A172 (cell line): ENCODE measurements at regions not wholly inside any gene's neighbourhood (a gene's known extent, or its start where the extent isn't known, plus 50 kb on each side); places are given as distances from the start of the nearest gene placed in this dataset.
"Not testable (repeated sequence)": the region's sequence is repeated elsewhere in the genome, so short reads cannot be mapped to it uniquely, and the experiment has no call there.

Source experiments
- DNase-seq: peaks from one replicate; pipeline ENCODE4 v3.0.0-alpha.2; 2015; ENCODE audit warnings: low spot score

DNA sequence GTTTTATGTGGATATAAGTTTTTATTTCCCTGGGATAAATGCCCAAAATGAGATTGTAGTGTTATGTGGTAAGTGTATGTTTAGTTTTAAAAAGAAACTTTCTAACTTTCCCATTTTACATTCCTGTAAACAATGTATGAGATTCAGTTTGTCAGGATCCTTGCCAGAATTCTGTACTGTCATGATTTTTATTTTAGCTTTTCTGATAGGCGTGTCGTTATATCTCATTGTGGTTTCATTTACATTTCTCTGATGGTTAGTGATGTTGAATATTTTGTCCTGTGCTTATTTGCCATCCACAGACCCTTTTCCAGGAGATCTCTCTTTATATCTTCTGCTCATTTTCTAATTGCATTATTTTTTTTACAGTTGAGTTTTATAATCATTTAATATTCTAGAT, 245.6 kb upstream of the CDH2 start:
- DNase-seq, result no peak

DNA sequence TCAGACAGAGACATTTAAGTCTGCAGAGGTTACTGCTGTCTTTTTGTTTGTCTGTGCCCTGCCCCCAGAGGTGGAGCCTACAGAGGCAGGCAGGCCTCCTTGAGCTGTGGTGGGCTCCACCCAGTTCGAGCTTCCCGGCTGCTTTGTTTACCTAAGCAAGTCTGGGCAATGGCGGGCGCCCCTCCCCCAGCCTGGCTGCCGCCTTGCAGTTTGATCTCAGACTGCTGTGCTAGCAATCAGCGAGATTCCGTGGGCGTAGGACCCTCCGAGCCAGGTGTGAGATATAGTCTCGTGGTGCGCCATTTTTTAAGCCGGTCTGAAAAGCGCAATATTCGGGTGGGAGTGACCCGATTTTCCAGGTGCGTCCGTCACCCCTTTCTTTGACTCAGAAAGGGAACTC, 245.0 kb upstream of the CDH2 start:
- not testable (repeated sequence) for DNase-seq

DNA sequence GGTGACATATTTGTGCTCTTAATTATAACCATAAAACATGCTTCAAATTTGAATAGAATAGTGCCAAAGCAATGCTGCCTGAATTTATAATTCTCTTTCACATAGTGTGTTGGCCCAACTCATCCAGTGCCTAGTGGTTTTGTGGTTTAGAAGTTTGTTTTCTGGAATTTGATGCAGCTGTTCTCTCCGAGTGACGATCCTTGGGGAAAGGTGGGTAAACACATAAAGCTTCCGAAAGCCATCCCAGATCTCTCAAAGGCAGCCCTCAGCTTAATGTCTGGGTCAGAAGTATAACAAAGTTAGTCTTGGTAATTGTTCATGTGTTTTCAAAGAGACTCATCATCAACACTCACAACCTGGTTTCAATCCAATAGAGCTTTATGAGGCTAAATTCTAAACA, 235.6 kb upstream of the CDH2 start:
- peak; percentile 11 for DNase-seq

DNA sequence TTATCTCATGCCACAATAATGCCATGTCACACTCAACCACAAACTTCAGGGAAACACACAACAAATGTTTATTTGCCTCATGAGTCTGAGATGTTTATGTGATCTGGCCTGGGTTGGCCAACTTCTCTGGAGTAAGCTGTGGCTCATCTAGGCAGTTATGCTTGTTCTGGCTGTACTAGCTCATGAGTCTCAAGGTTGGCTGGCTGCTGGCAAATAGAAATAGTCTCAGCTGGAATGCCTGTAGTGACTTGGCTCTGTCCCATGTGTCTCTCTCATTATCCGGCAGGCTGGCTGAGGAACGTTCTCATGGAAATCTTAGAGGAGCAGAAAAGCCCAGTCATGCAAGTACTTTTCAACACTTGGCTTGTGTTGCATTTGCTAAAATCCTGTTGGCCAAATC, 234.9 kb upstream of the CDH2 start:
- no peak for DNase-seq

DNA sequence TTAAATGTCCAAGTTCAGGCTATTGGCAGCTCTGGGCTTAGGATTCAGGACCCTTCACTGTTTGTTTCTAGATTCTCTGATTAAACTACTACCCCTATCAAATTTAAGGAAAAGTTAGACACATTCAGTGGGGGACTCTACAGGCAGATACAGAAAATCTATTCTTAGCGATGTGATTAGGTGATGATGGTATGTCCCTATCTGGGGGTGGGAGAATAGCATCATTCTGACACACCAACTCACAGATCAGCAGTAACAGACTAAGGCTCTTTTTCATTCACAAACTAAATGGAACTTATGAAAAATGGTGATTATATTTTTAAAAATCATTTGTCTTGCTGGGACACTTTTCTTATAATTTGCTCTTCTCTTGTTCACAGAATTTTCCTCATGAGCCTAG, 232.9 kb upstream of the CDH2 start:
- no peak for DNase-seq

DNA sequence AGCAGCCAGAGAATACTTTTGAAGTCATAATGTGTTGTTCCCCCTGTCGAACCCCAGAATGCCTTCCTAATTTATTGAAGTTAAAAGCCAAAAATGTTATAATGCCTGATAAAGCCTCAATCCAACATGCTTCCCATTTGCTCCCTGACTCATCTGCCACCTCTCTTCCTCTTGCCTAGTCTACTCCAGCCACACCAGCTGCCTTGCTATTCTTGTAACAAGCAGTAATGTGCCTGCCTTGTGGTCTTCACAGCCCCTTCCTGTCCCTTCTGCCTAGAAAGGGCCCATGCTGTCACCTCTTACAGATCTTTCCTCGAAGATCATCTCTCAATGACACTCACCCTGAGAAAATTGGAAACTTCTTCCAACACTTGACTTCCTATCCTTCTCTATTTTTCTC, 231.6 kb upstream of the CDH2 start:
- DNase-seq, result no peak

DNA sequence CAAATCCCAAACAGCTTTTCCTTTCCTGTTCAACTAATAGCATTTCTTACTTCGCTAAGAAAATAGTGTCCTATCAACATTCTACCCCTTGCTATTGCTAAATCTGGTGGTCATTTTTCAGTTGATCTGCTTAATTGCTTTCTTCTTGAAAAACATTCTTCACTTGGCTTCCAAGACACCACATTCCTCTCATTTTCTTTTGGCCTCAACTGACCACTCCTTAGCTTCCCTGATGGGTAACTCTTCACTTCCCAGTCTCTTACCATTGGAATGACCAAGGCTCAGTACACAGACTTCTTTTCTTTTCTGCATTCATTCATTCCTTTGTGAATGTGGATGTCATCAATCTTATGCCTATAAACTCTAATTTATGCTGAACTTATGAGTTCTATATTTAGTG, 230.8 kb upstream of the CDH2 start:
- no peak for DNase-seq

DNA sequence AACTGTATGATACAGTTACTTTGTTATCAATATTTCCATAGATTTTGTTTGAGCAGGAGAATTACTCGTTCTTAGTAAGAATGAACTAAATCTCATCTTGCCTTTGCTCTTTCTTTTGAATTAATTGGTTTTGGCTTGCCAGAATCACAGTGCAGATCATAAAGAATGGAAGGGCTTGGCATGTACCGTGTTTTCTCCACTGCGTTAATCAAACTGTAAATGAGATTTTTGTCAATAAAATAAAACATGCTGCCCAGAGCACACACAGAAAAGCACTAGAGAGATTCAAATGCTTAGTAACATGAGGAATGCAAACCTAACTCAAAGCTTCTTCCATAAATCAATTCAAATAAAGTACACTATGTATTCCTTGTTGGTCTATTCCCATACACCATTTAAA, 229.6 kb upstream of the CDH2 start:
- no peak for DNase-seq

DNA sequence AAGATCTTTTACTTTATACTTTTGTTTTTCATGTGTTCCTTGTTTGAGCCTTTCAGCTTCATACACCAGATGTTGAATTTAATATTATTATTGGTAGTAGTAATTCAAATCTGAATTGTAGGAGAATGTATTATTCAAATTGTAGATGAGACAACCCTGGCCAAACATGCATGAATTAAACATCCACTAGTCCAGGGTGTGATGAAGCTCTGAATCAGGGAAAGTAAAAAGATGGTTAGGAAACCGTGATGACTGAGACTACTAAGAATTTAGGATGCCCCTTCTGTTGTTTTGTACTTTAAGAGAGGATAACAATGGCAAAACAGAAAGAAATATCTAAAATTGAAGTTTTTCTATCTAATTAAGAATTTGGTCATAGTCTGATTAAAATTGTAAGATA, 227.8 kb upstream of the CDH2 start:
- DNase-seq, result no peak

DNA sequence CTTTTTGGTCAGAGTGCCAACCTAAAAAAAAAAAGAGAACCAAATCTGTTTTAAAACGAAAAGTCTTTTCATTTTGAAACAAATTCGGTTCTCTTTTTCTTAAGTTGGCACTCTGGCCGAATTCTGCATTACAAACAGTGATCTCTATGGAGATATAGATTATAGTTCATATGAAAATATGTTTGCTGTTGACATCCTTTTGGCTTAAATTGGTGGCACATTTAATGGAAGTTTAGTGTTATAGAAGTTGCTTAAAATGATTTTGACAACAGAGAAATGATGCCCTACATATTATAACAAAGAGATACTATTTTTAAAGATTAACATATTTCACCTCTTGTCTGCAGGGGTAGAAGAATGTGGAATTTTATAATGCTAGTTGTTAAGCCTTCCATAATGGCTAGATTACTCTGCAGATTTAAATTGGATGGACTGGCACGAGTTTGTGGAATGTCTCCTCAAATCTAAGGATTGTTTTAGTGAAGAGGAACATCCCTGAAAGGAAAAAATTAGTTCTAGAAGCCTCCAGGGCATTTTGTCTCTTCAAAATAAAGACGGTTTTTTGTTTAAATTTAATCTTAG, 222.9 kb upstream of the CDH2 start:
- DNase-seq, result no peak

DNA sequence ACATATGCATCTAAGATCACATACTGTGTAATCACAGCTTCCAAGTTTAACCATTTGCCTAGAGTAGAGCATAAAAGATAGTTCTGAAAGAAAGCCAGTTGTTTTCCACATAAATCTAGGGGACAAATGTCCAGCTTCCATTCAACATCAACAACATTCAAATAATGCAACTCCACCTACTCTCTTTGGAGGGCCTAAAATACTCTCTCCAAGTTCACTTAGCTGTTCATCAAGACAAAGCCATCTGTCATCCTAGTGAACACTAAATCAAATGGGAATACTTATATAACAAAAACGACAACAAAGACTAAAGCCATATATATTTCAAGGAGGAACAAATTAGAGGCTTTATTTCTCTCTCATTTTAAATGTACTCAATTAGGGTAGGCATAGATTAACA, 221.5 kb upstream of the CDH2 start:
- DNase-seq, result no peak

DNA sequence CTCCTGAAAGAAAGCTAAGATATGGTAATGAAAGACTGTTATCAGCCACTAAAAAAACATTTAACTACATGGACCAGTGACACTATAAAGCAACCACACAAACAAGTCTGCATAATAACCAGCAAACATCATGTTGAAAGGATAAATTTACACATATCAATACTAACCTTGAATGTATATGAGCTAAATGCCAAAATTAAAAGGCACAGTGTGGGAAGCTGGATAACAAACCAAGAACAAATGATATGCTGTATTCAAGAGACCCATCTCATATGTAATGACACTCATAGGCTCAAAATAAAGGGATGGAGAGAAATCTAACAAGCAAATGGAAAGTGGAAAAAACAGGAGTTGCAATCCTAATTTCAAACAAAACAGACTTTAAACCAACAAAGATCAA, 213.1 kb upstream of the CDH2 start:
- no peak for DNase-seq

DNA sequence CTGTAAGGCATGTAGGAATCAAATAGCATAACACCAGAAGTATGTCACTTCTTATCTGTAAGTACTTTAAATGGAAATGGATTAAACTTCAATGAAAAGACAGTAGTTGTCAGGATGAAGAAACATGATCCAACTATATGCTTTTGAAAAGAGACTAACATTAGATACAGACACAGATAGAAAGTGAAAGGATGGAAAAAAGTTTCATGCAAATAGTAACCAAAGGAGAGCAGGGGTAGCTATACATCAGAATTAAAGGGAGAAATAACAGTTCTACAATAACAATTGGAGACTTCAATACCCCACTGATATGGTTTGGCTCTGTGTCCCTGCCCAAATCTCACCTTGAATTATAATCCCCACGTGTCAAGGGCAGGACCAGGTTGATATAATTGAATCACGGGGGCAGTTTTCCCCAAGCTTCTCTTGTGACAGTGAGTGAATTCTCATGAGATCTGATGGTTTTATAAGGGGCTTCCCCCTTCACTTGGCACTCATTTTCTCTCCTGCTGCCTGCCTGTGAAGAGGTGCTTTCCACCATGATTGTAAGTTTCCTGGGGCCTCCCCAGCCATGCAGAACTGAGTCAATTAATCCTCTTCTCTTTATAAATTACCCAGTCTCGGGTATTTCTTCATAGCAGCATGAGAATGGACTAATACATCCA, 205.4 kb upstream of the CDH2 start:
- no peak for DNase-seq

DNA sequence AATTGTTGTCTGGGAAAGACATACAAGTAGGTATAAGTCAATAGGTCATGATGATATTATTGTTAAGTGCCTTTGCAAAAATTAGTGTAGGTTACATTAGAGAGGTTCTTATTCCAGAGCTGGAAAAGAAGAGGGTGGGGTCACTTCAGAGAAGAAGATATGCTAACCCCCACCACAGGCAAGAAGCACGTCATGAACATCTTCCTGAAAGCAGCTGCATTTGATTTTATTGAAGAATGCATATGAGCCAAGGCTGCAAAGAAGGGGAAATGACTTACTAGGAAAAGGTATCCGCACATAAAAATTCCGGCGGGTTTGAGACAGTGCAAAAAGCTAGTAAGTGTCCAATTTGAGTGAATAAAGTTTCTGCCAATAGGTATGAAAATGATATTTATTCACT, 195.3 kb upstream of the CDH2 start:
- DNase-seq, result no peak

DNA sequence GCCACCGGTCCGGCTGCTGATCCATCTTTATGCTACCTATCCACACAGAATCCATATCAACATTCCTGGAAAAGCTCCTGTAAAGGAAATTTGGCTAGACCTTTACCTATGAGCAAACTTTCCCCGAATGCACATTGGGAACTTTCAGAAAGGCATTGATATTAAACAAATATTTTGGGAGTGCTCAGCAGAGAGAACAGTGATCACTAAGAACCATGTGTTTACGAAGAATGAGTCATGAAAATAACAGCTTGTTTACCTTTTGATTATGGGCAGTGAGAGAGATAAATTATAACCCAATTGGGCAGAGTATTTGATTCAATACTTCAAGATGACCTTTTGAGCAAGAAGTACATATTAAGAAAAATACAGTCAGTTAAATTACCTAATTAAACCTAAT, 189.7 kb upstream of the CDH2 start:
- no peak for DNase-seq

DNA sequence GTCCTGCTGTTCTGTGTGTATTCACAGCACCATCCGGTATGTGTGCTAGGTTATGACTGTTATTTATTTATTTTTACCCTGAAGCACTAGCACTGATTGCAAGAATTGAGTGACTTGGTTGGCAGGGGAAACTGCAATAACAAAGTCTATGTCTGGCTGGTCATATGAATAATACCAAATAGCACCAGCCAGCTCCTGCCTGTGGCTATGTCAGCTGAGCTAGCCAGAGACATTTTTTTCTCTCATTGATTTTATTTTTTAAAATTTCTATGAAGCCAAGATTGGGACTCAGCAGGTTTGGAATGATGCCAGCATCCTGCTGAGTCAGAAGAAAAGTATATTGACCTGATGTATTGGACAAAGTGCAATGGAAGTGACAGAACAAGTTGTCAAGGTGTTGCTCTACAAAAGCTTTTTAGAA, 188.5 kb upstream of the CDH2 start:
- DNase-seq, result no peak

DNA sequence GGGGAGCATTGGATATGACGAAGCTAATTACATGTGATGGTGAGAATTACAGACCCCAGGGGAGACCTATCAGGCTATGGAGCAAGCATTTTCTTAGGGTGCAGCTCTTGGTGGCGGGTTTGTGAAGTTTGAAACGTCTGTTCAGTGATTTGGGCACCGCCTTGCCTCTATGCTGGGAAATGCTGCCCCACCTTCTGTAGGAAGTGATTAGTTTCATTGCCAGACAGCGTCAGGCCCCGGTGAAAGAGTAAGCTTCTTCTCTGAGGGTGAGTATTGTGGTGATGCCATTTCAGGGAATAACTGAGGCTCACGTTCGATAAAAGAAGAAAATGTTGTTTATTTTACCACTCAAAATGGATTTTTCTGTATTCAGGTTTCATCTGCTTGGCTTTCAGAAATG, 186.2 kb upstream of the CDH2 start:
- no peak for DNase-seq

DNA sequence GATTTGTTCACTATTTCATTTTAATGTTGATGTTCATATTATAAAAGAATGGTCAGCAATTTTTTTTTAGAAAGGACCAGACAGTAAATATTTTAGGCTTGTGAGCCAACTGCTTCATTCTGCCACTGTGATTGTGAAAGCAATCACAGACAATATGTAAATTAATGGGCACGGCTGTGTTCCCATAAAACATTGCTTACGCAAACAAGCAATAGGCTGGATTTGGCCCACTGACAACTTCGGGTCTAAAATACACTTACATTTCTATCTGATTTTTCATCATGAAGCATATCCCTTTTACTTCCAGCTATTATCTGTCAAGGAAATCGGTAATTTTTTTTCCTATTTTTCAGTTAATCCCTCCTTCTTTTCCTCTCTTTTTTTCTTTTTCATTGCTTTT, 182.2 kb upstream of the CDH2 start:
- DNase-seq, result no peak

DNA sequence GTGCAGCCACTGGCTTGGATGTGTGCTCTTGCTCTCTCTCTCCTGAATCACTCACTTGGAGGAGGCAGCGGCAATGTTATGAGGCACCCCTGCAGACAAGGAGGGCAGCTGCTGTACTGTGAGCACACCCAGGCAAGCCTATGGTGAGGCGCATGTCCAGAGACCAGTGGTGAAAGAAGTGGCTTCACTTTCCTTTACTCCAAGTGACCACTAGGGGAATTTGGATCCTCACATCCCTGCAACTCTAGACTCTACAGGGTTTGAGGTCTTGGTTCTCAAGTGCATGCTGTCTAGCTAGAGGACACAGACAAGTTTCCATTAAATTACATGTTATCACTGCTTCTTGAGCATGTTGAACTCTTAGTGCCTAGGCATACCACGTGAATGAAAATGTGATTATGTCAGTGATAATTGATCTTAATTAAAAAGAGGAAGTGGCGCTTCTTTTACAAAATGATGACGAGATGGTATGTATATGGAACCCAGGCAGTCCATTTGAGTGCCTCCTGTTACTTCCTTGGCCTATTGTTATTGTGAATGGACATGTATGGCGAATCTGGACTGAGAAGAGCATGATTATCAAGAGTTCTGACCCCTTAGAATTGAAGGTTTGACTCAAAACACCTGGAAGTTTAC, 181.0 kb upstream of the CDH2 start:
- DNase-seq, result peak; percentile 14

DNA sequence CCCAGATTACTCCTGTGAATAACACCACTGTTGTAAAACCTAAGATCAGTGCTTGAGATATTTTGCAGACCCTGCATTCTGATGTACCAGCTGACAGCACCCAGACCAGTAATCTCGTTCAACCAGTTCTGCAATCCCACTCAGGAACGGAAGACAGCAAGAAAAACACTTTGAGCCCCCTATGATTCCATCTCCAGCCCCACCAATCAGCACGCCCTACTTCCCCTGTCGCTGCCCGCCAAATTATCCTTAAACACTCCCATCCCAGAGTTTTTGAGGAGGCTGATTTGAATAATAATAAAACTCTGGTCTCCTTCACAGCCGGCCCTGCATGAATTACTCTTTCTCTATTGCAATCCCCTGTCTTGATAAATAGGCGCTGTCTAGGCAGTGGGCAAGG, 173.9 kb upstream of the CDH2 start:
- no peak for DNase-seq

DNA sequence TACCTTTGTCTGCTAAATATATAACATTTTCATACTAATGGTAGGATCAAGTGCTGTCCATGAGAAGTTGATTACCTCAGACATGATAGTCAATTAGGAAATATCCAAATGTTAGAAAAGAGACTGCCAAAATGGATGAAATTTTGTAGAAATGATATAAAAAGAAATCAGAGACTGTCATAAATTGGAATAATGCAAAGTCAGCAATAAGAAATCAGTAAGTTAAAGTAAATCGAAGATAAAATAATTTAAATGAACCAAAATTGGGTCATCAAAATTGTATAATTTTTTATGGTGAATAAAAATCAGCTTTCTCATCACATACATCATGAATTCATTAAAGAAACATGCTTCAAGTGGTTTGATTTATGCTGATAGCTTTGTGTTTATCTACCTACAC, 165.3 kb upstream of the CDH2 start:
- no peak for DNase-seq

DNA sequence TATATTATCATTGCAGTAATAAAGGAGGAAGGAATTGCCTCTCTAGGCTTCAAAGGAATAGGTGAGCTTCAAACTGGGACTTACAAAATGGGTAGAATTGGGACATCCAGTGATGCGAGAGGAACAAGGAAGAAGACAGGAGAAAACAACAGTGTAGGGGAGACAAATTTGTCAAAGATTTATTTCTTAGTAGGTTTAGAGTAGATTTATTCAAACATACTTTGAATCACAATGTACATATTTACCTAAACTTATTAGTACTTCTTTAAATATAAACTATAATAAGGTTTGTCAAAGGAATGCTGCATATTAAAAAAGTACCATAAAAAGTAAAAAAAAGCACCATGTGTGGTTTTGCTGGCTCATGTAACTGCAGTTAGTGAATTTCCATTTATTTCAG, 161.4 kb upstream of the CDH2 start:
- DNase-seq, result no peak

DNA sequence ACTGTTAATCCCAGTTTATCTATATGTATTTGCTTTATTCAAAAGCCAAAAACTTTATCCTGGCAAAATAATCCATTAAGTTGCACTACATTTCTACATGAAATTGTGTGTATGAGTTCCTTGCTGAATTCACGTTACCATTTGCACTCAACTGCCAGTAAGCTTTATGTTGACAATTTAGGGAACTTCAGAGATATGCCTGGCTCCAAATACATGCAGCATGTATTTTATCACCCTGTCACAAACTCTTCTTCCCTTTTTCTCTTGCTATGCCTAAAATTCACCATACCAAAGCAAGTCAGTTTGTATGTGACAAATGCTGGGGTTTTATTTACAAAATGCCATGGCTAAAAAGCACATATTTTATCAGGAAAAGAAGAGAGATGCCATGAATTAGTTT, 157.6 kb upstream of the CDH2 start:
- DNase-seq, result no peak

DNA sequence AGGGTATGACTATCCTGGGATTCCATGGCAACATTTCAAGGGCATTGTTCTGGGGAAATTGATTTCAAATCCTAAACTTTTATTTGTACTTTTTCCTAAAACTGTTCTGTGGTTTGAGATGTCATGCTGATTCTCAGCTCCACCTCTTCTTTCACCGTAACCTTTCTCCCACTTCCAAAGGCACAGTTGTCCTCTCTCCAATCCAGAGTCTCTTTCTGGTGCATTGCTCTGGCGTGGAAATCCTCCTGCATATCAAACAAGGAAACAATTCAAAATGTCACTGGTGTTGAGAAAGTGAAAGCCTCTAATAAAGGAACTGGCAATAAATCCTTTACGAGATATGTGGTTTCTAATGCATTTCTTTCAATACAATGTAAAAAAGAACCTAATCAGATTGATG, 155.1 kb upstream of the CDH2 start:
- no peak for DNase-seq
